NCI-H446 treated with DMSO at 0.1 percent for 48 hours (cell line): ENCODE measurements at regions not wholly inside any gene's neighbourhood (a gene's known extent, or its start where the extent isn't known, plus 50 kb on each side); places are given as distances from the start of the nearest gene placed in this dataset.
"Not testable (repeated sequence)": the region's sequence is repeated elsewhere in the genome, so short reads cannot be mapped to it uniquely, and the experiment has no call there.

ENCODE experiments used
- DNase-seq: peaks from one replicate; lab custom pipeline; 2025; lab: John Stamatoyannopoulos, UW

GRCh38 chrY:3037471-3037870 lies 102.3 kb downstream of the ZFY start:
- no peak for DNase-seq

DNA sequence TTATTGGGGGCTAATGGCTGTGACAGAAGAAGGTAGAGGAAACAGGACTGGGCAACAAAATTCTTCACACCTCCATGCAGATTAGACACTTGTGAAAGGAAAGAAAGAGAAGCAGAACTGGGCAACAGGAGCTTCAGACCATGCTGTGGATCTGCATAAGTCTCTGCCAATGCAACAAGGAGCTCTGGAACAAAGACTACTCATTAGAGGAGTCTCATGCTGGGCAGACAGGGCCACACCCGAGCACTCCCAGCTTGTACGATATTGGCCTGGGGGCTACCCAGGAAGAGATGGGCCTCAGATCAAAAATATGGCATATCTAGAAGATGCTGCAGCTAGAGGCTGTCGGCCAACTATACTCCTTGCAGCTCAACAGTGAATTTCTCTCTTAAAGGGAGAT lies 105.2 kb downstream of the ZFY start:
- no peak for DNase-seq

- no peak for DNase-seq
Measured at GRCh38 chrY:3041985-3042384, 106.8 kb downstream of the ZFY start.

DNA sequence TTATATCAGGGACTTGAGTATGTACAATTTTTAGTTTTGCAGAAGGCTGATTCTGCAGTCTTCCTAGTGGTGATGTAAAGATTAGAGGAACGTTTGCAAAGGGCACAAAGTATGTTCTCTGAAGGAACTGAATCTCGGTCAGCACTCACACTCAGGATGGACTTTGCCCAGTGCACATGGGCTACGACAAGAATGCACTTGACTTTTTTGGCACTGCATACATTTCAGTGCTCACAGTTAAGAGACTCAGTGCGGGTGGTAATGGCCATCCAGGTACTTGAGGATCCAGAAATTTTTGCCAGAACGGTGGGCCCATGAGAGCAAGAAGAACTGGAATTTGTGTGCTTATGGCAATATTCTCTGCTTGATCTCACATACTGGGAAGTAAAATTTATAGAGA lies 107.7 kb downstream of the ZFY start:
- DNase-seq = no peak

- no peak for DNase-seq
Measured at GRCh38 chrY:3045048-3045447, 109.9 kb downstream of the ZFY start.

DNA sequence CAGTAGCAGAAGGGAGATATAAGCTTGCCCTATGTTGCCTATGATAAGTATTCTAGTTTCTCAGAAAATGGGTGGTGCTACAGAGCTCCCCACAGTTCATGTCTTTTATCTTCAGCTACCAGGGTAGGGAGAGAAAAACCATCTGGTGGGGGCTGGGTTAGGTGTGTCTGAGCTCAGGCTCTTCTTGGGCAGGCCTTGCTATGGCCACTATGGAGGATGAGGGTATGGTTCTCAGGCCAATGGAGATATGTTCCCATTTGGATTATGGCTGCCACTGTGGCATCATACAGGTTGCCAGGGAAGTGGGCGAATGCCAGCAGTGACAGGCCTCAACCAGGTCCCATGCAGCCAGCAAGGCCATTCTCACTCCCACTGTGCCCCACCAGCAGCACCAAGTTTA lies 120.3 kb downstream of the ZFY start:
- DNase-seq = not testable (repeated sequence)

DNA sequence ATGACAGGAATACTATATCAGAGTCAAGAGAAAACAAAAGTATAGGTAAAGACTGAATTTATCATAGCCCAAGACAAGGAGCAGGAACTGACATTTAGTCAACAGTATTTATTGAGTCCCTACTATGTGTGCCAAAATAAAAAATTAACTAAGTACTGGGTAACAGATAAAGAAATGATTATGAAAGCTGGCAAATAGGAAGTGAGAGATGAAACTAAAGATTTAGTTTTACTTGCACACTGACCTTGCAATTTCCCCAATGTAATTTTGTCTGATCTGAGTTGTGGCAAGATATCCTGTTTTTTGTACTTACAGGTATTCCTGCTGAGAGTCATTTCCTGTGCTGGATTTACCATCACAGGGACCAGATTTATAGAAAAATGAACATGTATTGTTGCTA lies 123.2 kb downstream of the ZFY start:
- DNase-seq = not testable (repeated sequence)

- not testable (repeated sequence) for DNase-seq
Measured at GRCh38 chrY:3060671-3061070, 125.5 kb downstream of the ZFY start.

GRCh38 chrY:3088149-3088548 lies 153.0 kb downstream of the ZFY start:
- DNase-seq = not testable (repeated sequence)

DNA sequence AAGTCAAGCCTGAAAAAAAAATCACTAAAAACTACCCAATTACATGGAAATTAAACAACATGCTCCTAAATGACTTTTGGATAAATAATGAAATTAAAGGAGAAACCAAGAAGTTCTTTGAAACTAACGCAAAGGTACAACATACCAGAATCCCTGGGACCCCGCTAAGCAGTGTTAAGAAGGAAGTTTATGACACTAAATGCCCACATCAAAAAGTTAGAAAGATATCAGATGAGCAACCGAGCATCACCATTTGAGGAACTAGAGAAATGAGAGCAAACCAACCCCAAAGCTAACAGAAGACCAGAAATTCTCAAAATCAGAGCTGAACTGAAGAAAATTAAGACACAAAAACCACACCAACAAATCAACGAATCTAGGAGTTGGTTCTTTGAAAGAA lies 173.5 kb downstream of the ZFY start:
- DNase-seq = not testable (repeated sequence)

DNA sequence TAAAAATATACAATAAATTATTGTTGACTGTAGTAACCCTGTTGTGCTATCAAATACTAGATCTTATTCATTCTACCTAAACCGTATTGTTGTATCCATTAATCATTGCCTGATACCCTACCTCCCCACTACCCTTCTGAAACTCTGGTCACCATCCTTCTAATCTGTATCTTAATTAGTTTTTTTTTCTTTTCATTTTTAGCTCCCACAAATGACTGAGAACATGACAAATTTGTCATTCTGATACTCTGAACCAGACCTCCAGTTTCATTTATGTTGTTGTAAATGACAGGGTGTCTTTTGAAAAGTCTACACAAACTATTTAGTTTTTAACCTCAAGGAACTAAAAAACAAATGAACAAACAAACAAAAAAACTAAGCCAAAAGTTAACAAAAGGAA lies 185.1 kb downstream of the ZFY start:
- DNase-seq = not testable (repeated sequence)

GRCh38 chrY:3120716-3121115 lies 185.5 kb downstream of the ZFY start:
- not testable (repeated sequence) for DNase-seq

GRCh38 chrY:3123482-3123881 lies 188.3 kb downstream of the ZFY start:
- DNase-seq = not testable (repeated sequence)

DNA sequence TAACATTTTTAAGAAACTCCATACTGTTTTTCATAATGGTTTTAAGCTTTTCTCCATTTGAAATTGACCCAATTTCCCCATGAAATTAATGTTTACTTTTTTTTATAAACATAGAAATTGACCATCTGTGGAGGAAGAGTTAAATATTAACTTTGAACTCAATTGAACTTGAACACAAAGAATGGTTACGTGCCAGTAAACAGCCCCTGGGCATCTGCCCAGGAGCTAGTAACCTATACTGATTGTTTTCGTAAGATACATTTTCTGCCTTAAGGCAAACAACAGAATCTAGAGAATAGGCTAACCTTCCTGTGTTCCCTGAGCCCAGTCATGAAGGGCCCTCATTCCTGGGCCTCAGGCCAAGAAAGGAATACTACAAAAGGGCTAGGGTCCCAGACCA lies 235.9 kb downstream of the ZFY start:
- DNase-seq = not testable (repeated sequence)

DNA sequence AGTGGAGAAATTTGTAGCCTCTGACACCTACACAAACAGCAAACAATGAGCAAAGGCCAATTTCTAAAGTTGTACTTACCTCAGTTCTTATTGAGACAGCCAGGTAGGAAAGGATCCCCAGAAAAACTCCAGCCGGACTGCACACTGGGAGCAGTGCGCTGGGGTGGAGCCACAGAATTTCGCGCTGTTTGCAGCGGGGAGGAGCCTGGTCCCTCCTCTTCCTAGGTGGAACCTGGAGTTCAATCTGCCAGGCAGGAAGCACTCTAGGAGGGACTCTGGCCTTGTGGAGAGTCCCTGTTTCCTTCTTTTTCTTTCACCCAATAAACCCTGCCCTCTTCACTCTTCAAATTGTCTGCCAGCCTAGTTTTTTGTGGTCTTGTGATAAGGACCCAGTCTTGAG lies 259.9 kb downstream of the ZFY start:
- DNase-seq = not testable (repeated sequence)

DNA sequence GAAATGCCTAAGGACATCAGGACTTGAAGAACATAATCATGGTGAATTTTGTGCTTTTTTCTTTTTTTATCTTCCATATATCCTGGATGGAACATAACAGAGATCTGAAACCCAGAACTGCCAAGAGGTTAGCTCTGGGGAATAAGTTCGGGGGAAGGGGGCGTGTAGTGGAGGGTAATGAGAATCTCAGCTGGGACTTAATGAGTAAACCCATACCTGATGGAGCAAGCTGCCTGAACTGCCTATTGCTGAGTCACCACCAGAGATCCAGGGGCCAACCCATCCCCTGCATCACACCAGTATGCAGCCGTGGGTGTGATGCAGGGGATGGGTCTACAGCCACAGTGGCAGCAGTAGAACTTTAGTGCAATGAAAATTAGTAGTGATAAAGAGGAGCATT lies 267.1 kb downstream of the ZFY start:
- not testable (repeated sequence) for DNase-seq

DNA sequence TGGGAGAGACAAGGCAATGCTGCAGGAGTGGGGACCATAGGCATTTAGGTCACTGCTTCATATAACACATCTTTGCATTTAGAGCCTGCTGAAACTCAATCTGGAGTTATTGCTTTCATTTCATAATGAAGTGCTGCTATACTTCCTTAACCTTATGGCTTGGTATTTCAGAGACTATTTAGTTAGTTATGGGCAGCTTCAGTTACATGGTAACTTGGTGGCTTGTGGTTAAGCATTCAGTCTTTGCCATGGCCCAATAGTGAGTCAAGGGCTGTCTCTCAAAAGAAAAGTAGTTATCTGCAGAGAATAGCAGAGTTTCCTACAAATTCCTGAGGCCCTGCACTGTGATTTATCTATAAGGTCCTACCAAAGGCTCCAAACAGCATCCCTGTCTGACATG lies 271.6 kb downstream of the ZFY start:
- not testable (repeated sequence) for DNase-seq

DNA sequence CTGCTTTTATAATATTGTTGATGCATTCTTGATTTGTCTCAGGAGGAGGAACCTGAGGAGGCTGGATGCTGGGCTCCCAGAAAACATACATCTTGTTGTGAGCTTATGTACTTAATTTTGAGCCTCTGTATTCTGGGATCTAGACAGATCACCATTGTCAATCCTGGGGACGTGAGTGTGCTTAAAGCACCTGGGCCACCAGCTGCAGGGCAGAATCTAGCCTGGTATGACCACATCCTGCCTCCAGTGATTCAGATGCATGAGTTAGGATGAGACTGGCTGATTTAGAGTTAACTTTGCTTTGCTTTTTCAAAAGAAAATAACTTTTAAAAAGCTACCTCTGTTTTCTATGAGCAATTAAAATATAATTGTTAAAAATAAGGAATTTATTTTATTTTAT lies 278.0 kb downstream of the ZFY start:
- DNase-seq = not testable (repeated sequence)

GRCh38 chrY:3218134-3218533 lies 283.0 kb downstream of the ZFY start:
- not testable (repeated sequence) for DNase-seq

DNA sequence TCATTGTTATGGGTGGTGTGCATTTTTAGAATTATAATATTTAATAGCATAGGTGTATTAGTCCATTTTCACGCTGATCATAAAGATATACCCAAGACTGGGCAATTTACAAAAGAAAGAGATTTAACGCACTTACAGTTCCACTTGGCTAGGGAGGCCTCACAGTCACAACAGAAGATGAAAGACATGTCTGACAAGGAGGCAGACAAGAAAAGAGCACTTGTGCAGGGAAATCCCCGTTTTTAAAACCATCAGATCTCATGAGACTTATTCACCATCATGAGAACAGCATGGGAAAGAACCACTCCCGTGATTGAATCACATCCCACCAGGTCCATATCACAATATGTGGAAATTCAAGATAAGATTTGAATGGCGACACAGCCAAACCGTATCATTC lies 283.4 kb downstream of the ZFY start:
- not testable (repeated sequence) for DNase-seq

GRCh38 chrY:3262911-3263310 lies 316.0 kb upstream of the TGIF2LY start:
- DNase-seq = peak; percentile 7

DNA sequence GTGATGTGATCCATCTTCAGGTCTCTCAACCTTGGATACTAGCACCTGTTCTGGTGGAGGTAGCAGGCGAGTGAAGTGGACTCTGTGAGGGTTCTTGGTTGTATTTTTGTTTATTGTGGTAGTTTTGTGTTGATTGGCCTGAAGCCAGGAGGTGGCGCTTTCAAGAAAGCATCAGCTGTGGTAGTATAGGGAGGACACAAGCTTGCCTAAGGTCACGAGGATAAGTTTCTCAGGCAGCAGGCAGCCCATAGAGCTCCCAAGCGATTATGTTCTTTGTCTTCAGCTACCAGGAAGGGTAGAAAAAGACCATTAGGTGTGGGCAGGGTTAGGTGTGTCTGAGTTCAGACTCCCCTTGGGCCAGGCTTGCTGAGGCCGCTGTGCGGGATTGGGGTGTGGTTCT lies 290.8 kb upstream of the TGIF2LY start:
- not testable (repeated sequence) for DNase-seq

DNA sequence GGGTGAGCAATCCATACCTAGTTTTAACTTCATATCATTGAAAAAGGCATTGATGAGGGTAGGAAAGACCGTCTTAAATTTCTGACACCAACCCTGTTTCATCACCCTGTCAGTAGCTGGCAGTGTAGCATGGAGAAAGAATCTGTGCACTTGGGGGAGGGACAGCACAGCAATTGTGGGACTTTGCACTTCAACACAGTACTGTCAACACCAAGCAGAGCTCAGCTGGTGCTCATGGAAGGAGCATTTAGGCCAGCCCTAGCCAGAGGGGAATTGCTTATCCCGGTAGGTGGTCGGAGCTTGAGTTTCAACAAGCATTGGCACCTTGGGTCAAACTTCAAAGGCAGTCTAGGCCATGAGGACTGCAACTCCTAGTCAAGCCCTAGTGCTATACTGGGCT lies 281.6 kb upstream of the TGIF2LY start:
- not testable (repeated sequence) for DNase-seq

DNA sequence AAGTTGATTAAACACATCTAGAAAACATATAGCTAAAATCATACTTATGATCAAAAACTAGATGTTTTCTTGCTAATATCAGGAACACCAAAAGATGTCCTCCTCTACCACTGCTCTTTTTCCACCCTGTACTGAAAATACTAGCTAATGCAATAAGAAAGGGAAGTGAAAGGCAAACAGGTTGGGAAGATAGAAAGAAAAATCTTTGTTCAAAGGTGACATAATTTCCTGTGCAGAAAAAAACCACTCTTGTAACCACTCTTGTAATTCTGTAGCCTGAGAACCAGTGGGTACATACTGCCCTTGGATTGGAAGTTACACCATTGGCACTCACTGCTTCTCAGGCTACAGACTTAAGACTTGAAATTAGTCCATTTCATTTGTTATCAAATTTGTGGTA lies 258.9 kb upstream of the TGIF2LY start:
- DNase-seq = not testable (repeated sequence)

DNA sequence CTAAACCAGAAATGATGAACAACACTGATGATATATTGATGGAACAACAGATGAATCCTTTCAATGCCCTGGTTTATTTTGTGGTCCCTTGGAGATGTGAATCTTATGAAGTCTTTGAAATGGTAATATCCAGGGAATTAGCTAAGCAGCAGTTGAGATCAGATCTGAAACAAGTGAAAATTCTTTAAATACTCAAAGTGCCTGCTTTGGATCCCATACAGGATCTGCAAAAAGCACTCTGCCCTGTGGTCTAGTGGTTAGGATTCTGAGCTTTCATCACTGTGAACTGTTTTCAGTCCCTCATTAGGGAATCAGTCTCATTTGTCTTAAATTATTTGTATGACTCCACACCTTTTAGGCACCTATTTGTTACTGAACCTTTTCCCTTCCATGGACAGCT lies 211.3 kb upstream of the TGIF2LY start:
- DNase-seq = not testable (repeated sequence)
